22Rv1 (cell line): ENCODE measurements at regions not wholly inside any gene's neighbourhood (a gene's known extent, or its start where the extent isn't known, plus 50 kb on each side); places are given as distances from the start of the nearest gene placed in this dataset.

Source experiments
- CTCF ChIP-seq: fragments of 450-650 bp; IDR thresholded peaks from 2 replicates; pipeline ENCODE4 v1.5.1; 2017; ENCODE audit warnings: mild to moderate bottlenecking
- ZFX ChIP-seq: fragments of 450-650 bp; IDR thresholded peaks from 2 replicates; pipeline ENCODE4 v1.6.1; 2017; ENCODE audit warnings: antibody characterized with exemption, borderline replicate concordance

DNA sequence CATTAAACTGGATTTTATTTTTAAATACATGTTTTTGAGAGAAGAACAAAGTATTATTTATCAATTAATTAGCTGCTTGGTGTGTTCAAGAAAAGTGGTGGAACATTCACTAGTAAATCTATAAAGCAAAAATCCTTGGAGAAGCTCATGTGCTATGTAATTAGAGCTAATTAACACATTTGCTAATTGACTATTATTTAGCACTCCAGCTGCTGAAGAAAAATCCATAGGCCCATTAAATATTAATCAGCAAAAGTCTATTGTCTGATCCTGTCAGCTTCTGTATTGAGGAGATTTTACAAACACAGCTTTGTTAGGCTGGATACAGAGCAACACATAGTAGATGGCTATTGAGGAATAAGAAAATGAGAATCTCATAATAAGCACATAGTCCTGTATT lies 336.1 kb downstream of the RBM43 start:
- no peak for TF ChIP-seq CTCF
- TF ChIP-seq ZFX, result no peak
